SH-SY5Y (cell line): ENCODE measurements at regions not wholly inside any gene's neighbourhood (a gene's known extent, or its start where the extent isn't known, plus 50 kb on each side); places are given as distances from the start of the nearest gene placed in this dataset.

ENCODE experiments used
- GATA2 ChIP-seq: IDR thresholded peaks from 2 replicates; pipeline ENCODE4 v1.6.1; 2011; ENCODE audit warnings: mild to moderate bottlenecking, low read depth, low read length
- GATA3 ChIP-seq: IDR thresholded peaks from 2 replicates; pipeline ENCODE4 v1.6.1; 2011; ENCODE audit warnings: low read depth, mild to moderate bottlenecking, low read length, moderate library complexity

GRCh38 chr10:81215498-81215897, 659.5 kb upstream of the NRG3 start:
- TF ChIP-seq GATA2 (no peak), GATA3 (no peak)
